ENCODE measurements at regions not wholly inside any gene's neighbourhood (a gene's known extent, or its start where the extent isn't known, plus 50 kb on each side); places are given as distances from the start of the nearest gene placed in this dataset.
"Not testable (repeated sequence)": the region's sequence is repeated elsewhere in the genome, so short reads cannot be mapped to it uniquely, and the experiment has no call there.

- no peak for DNase-seq
Observed at GRCh38 chr1:166395729-166396128, 228.9 kb upstream of the FAM78B start.

GRCh38 chr1:166409253-166410082 is 242.7 kb upstream of the FAM78B start:
- not testable (repeated sequence) for DNase-seq

GRCh38 chr1:166410083-166410385 is 243.2 kb upstream of the FAM78B start:
- DNase-seq, result no peak

- not testable (repeated sequence) for DNase-seq
Observed at GRCh38 chr1:166416831-166417230, 250.0 kb upstream of the FAM78B start.

GRCh38 chr1:166418344-166418933 is 251.6 kb upstream of the FAM78B start:
- no peak for DNase-seq

- DNase-seq, result not testable (repeated sequence)
Observed at GRCh38 chr1:166422586-166422985, 255.8 kb upstream of the FAM78B start.

GRCh38 chr1:166432655-166433054 is 265.9 kb upstream of the FAM78B start:
- no peak for DNase-seq

- peak; percentile 49 for DNase-seq
Observed at GRCh38 chr1:166433404-166434304, 266.9 kb upstream of the FAM78B start.

- no peak for DNase-seq
Observed at GRCh38 chr1:166457700-166458099, 290.9 kb upstream of the FAM78B start.

- no peak for DNase-seq
Observed at GRCh38 chr1:166464333-166464732, 297.5 kb upstream of the FAM78B start.

- no peak for DNase-seq
Observed at GRCh38 chr1:166470014-166470413, 303.2 kb upstream of the FAM78B start.

- DNase-seq, result no peak
Observed at GRCh38 chr1:166470441-166470840, 303.6 kb upstream of the FAM78B start.

GRCh38 chr1:166471359-166471758 is 304.6 kb upstream of the FAM78B start:
- DNase-seq, result no peak

GRCh38 chr1:166479052-166479631 is 312.3 kb upstream of the FAM78B start:
- DNase-seq, result peak; percentile 18

GRCh38 chr1:166484471-166484870 is 317.7 kb upstream of the FAM78B start:
- DNase-seq, result no peak

GRCh38 chr1:166484871-166485270 is 318.1 kb upstream of the FAM78B start:
- no peak for DNase-seq

GRCh38 chr1:166485620-166486019 is 318.8 kb upstream of the FAM78B start:
- no peak for DNase-seq

- no peak for DNase-seq
Observed at GRCh38 chr1:166488327-166488726, 321.5 kb upstream of the FAM78B start.

GRCh38 chr1:166489356-166489669 is 322.5 kb upstream of the FAM78B start:
- no peak for DNase-seq

GRCh38 chr1:166489670-166490436 is 323.1 kb upstream of the FAM78B start:
- peak; percentile 42 for DNase-seq

- DNase-seq, result no peak
Observed at GRCh38 chr1:166490437-166490991, 323.7 kb upstream of the FAM78B start.

- not testable (repeated sequence) for DNase-seq
Observed at GRCh38 chr1:166493765-166494164, 327.0 kb upstream of the FAM78B start.
